ENCODE measurements at regions not wholly inside any gene's neighbourhood (a gene's known extent, or its start where the extent isn't known, plus 50 kb on each side); places are given as distances from the start of the nearest gene placed in this dataset.

GRCh38 chr12:18849761-18850160, 111.8 kb downstream of the CAPZA3 start:
- no peak for TF ChIP-seq CTCF (IDR thresholded peaks at IDR 0.05; ENCODE audit: poor library complexity, severe bottlenecking)
- no peak for TF ChIP-seq EZH2 (IDR thresholded peaks at IDR 0.05; ENCODE audit: borderline replicate concordance, insufficient read depth, low read length, poor library complexity, severe bottlenecking)
- TF ChIP-seq REST (IDR thresholded peaks at IDR 0.05; ENCODE audit: borderline replicate concordance) = no peak
- no peak for TF ChIP-seq TAF1 (IDR thresholded peaks at IDR 0.05; ENCODE audit: low read depth)
